PC-9 (cell line): ENCODE measurements at regions not wholly inside any gene's neighbourhood (a gene's known extent, or its start where the extent isn't known, plus 50 kb on each side); places are given as distances from the start of the nearest gene placed in this dataset.

ENCODE experiments used
- EZH2 ChIP-seq: fragments of 200-600 bp; sonication (generic); IDR thresholded peaks from 2 replicates; pipeline ENCODE4 v1.8.0; 2017; ENCODE audit warnings: antibody characterized with exemption, low read depth
- TF ChIP-seq, protein P1 (sequence below): fragments of 200-600 bp; sonication (generic); conservative IDR thresholded peaks from 2 replicates; pipeline ENCODE4 v1.6.1; 2017; ENCODE audit warnings: mixed run types, antibody characterized with exemption, mild to moderate bottlenecking, moderate library complexity

DNA sequence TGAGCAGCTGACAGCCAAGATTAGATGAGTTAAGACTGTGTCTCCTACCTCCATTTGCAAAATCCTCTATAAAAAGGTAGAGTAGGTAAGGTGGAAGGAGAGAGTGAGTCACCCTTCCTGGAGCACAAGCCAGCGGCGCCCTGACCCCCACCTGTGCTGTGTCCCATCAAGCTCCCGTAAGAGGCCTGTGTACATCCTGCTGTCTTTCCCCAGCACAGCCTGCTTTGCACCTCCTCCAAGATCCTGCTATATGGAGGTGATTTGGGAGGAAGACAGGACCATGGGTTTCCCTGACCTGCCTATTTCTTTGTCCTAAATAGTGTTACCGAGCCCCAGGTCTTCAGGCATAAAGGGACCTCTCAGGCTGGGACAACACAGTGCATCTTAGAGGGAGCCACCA lies 62.3 kb upstream of the UQCRFS1 start:
- TF ChIP-seq, protein P1, sequence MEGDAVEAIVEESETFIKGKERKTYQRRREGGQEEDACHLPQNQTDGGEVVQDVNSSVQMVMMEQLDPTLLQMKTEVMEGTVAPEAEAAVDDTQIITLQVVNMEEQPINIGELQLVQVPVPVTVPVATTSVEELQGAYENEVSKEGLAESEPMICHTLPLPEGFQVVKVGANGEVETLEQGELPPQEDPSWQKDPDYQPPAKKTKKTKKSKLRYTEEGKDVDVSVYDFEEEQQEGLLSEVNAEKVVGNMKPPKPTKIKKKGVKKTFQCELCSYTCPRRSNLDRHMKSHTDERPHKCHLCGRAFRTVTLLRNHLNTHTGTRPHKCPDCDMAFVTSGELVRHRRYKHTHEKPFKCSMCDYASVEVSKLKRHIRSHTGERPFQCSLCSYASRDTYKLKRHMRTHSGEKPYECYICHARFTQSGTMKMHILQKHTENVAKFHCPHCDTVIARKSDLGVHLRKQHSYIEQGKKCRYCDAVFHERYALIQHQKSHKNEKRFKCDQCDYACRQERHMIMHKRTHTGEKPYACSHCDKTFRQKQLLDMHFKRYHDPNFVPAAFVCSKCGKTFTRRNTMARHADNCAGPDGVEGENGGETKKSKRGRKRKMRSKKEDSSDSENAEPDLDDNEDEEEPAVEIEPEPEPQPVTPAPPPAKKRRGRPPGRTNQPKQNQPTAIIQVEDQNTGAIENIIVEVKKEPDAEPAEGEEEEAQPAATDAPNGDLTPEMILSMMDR = no peak
- no peak for TF ChIP-seq EZH2
